ENCODE measurements at regions not wholly inside any gene's neighbourhood (a gene's known extent, or its start where the extent isn't known, plus 50 kb on each side); places are given as distances from the start of the nearest gene placed in this dataset.

DNA sequence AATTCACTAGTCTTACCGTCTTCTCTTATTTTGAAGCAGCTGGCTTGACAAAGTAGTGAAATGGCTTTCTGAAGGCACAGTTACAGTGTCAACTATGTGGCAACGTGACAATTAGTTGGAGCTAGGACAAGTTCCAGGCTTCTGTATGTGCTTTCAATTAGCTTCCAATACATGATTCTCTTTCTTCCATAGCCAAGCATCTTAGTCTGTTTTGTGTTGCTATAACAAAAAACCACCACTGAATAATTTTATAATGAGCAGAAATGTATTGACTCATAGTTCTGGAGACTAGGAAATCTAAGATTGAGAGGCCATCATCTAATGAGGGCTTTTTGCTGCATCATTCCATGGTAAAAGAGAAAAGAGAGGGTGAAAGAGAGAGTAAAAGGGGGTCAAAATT lies 365.1 kb upstream of the PLSCR5 start:
- ATAC-seq (no peak), FAIRE-seq (no peak), DNase-seq (no peak)
- H3K27ac ChIP-seq: no peak overlapping the region
- intact Hi-C loops (cut with DNase I): no loop called here
- H3K4me3 ChIP-seq: no peak overlapping the region
- WGBS, 2 donors: 87 to 88% methylated on average over 2 of the region's 2 CpGs
- H3K27me3 ChIP-seq: no peaks in the 10 kb centered on the region
- H3K36me3 ChIP-seq: no peaks in the 10 kb centered on the region
- H3K4me1 ChIP-seq: no peaks in the 10 kb centered on the region
- H3K9me3 ChIP-seq: no peaks in the 10 kb centered on the region
- TF ChIP-seq, protein P1, sequence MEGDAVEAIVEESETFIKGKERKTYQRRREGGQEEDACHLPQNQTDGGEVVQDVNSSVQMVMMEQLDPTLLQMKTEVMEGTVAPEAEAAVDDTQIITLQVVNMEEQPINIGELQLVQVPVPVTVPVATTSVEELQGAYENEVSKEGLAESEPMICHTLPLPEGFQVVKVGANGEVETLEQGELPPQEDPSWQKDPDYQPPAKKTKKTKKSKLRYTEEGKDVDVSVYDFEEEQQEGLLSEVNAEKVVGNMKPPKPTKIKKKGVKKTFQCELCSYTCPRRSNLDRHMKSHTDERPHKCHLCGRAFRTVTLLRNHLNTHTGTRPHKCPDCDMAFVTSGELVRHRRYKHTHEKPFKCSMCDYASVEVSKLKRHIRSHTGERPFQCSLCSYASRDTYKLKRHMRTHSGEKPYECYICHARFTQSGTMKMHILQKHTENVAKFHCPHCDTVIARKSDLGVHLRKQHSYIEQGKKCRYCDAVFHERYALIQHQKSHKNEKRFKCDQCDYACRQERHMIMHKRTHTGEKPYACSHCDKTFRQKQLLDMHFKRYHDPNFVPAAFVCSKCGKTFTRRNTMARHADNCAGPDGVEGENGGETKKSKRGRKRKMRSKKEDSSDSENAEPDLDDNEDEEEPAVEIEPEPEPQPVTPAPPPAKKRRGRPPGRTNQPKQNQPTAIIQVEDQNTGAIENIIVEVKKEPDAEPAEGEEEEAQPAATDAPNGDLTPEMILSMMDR (IDR thresholded peaks at IDR 0.05): no peak

DNA sequence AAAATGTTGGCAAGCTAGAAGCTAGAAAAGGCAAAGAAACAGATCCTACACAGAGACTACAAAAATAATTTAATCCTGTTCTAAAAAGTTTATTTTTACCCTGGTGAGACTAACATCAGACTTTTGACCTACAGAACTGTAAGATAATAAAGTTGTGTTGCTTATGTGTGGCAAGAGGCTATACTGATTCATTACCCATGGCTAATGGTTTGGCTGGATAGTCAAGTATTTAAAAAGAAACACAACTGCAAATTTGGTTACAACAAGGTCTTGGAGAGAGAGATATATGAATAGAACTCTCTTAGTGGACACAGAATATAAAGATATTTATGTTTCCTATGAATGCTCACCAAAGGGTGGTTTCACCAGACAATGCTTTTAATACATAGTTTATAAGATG lies 364.2 kb upstream of the PLSCR5 start:
- no peak for DNase-seq
- Histone ChIP-seq H3K36me3 (no peaks in the 10 kb centered on the region), H3K27me3 (no peaks in the 10 kb centered on the region), H3K4me3 (no peak overlapping the region), H3K27ac (no peak overlapping the region), H3K9me3 (no peaks in the 10 kb centered on the region), H3K4me1 (no peaks in the 10 kb centered on the region)
- intact Hi-C loops (cut with DNase I): no loop called here
- no peak for FAIRE-seq
- TF ChIP-seq, protein P1 (IDR thresholded peaks at IDR 0.05): no peak
- ATAC-seq: no peak

- 65 to 73% methylated on average over 1 of the region's 1 CpG for WGBS, 2 donors
- FAIRE-seq (no peak), ATAC-seq (no peak), DNase-seq (no peak)
- Histone ChIP-seq H3K4me1 (no peaks in the 10 kb centered on the region), H3K4me3 (no peak overlapping the region), H3K36me3 (no peaks in the 10 kb centered on the region), H3K27me3 (no peaks in the 10 kb centered on the region), H3K9me3 (no peaks in the 10 kb centered on the region), H3K27ac (no peak overlapping the region)
- TF ChIP-seq, protein P1 (IDR thresholded peaks at IDR 0.05): no peak
- intact Hi-C loops (cut with DNase I): no loop called here
Measured at GRCh38 chr3:146968204-146968651, 363.1 kb upstream of the PLSCR5 start.

- ATAC-seq (no peak), DNase-seq (no peak), FAIRE-seq (no peak)
- Histone ChIP-seq H3K4me1 (no peaks in the 10 kb centered on the region), H3K36me3 (no peaks in the 10 kb centered on the region), H3K4me3 (no peak overlapping the region), H3K9me3 (no peaks in the 10 kb centered on the region), H3K27me3 (no peaks in the 10 kb centered on the region), H3K27ac (no peak overlapping the region)
- intact Hi-C loops (cut with DNase I): no loop called here
- TF ChIP-seq, protein P1 (IDR thresholded peaks at IDR 0.05): no peak
Measured at GRCh38 chr3:146967783-146968182, 362.6 kb upstream of the PLSCR5 start.

DNA sequence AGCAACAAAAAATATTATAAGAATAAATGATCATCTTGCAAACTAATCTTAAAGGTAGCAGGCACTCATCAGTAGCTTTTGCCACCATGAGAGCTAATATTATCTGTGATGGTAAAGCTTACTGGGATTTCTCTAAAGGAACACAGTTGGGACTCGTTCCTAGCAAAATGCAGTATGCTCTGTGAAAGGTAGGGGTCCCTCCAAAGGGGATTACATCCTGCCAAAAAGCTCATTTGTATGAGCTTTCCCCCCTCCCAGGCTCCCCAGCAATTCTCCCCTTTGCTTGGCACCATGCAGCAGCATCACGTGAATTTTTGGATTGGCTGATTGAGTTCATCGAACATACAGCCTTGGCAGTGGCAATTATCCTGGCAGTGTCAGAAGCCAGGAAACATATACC lies 361.0 kb upstream of the PLSCR5 start:
- Histone ChIP-seq H3K27ac (no peak overlapping the region), H3K36me3 (no peaks in the 10 kb centered on the region), H3K9me3 (no peaks in the 10 kb centered on the region), H3K4me1 (no peaks in the 10 kb centered on the region), H3K4me3 (no peak overlapping the region), H3K27me3 (no peaks in the 10 kb centered on the region)
- FAIRE-seq (no peak), DNase-seq (no peak), ATAC-seq (no peak)
- TF ChIP-seq, protein P1 (IDR thresholded peaks at IDR 0.05): no peak
- intact Hi-C loops (cut with DNase I): no loop called here
- WGBS, 2 donors: 81 to 83% methylated on average over 3 of the region's 3 CpGs
